ENCODE measurements at regions not wholly inside any gene's neighbourhood (a gene's known extent, or its start where the extent isn't known, plus 50 kb on each side); places are given as distances from the start of the nearest gene placed in this dataset.

GRCh38 chr1:34532113-34532512 is 222.7 kb upstream of the GJB5 start:
- TF ChIP-seq CTCF (IDR thresholded peaks at IDR 0.05), result no peak
- Histone ChIP-seq H3K27ac (no peak overlapping the region), H3K36me3 (no peaks in the 10 kb centered on the region), H3K27me3 (peaks cover 0 to 36% (median 9%) of the 10 kb centered on the region in 7 donors), H3K4me1 (no peaks in the 10 kb centered on the region), H3K4me3 (no peak overlapping the region), H3K9me3 (no peaks in the 10 kb centered on the region)
- DNase-seq (no peak), ATAC-seq (no peak)
- WGBS, 2 donors, result 46 to 50% methylated on average over 3 of the region's 3 CpGs
- intact Hi-C loops (cut with DNase I), result no loop called here

- no peak for ATAC-seq
- Histone ChIP-seq H3K4me3 (no peak overlapping the region), H3K27me3 (peaks cover 0 to 33% (median 9%) of the 10 kb centered on the region in 7 donors), H3K4me1 (no peaks in the 10 kb centered on the region), H3K27ac (no peak overlapping the region), H3K9me3 (peaks cover 0 to 4% (median 0%) of the 10 kb centered on the region in 11 donors), H3K36me3 (no peaks in the 10 kb centered on the region)
- TF ChIP-seq CTCF (IDR thresholded peaks at IDR 0.05), result no peak
- no peak for DNase-seq
- intact Hi-C loops (cut with DNase I), result no loop called here
These were observed 216.4 kb upstream of the GJB5 start for GRCh38 chr1:34538481-34538880.

GRCh38 chr1:34547046-34547674 is 207.7 kb upstream of the GJB5 start:
- 40 to 45% methylated on average over 3 of the region's 3 CpGs for whole genome bisulfite sequencing, 2 donors
- Histone ChIP-seq H3K4me1 (no peaks in the 10 kb centered on the region), H3K27ac (no peak overlapping the region), H3K36me3 (no peaks in the 10 kb centered on the region), H3K27me3 (peaks cover 0 to 35% (median 16%) of the 10 kb centered on the region in 7 donors), H3K4me3 (no peak overlapping the region), H3K9me3 (peaks cover 0 to 17% (median 0%) of the 10 kb centered on the region in 11 donors)
- DNase-seq, result no peak
- no peak for TF ChIP-seq CTCF (IDR thresholded peaks at IDR 0.05)
- ATAC-seq, result no peak
- intact Hi-C loops (cut with DNase I), result no loop called here

- peak in 1 of 9 donors; percentile 8 for TF ChIP-seq CTCF (IDR thresholded peaks at IDR 0.05)
- ATAC-seq (no peak), DNase-seq (no peak)
- Histone ChIP-seq H3K9me3 (peaks cover 0 to 22% (median 0%) of the 10 kb centered on the region in 11 donors), H3K4me3 (no peak overlapping the region), H3K4me1 (no peaks in the 10 kb centered on the region), H3K27me3 (peaks cover 0 to 33% (median 16%) of the 10 kb centered on the region in 7 donors), H3K36me3 (no peaks in the 10 kb centered on the region), H3K27ac (no peak overlapping the region)
- intact Hi-C loops (cut with DNase I), result no loop called here
- WGBS, 2 donors, result 23 to 36% methylated on average over 5 of the region's 5 CpGs
These were observed 205.6 kb upstream of the GJB5 start for GRCh38 chr1:34549199-34549598.
